Suppressor macrophage treated with lipopolysaccharide for 1 hour (primary cell): ENCODE measurements at regions not wholly inside any gene's neighbourhood (a gene's known extent, or its start where the extent isn't known, plus 50 kb on each side); places are given as distances from the start of the nearest gene placed in this dataset.

Source experiments
- DNase-seq, 3 donors: peaks; one replicate each; pipeline ENCODE4 v3.0.0-alpha.2; 2020 to 2022

DNA sequence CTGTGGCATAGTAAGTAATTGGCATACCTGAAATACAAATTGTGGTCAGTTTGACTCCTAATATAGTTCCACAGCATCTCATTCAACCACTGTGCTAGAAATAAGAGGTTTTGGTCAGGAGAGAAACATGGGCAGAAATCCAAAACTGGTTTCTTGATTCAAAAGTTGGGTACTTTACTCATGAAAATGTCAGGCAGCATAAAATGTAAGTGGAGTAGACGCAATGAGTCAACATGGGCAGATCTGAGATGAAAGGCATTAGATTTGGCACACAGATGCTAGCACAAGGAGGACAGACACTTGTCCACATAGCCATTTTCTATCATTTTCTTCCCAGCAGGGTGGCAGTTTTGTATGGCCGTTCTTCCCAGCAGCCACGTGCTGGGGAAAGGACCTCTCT is 255.8 kb upstream of the CDIN1 start:
- no peak for DNase-seq

DNA sequence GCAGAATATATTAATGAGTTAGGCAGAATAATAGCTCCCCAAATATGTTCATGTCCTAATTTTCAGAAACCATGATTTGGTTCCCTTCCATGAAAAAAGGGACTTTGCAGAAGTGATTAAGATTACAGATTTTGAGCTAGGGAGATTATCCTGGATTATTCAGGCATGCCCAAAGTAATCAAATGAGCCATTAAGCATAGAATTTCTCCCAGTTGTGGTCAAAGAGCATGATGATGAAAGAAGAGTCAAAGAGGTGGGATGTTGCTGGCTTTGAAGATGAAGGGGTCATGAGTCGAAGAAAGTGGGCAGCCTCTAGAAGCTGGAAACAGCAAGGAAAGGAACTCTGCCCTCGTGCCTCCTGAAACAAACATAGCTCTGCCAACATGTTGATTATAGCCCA is 254.2 kb upstream of the CDIN1 start:
- DNase-seq, result no peak

DNA sequence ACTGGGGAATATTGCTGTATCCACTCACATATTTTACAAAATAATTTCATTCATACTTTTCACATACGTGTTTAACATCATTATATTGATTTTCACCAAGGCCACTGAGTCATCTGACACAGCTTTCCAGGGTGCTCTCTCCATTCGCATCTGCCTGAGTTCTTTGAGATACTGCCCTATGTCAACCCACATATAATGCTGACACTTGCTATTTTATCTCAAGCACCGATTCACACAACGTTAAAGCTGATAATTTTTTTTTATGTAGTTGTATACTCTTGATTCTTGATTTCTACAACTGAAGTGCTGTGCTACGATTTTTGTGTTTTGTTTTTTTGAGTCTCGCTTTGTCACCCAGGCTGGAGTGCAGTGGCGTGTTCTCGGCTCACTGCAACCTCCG is 249.8 kb upstream of the CDIN1 start:
- DNase-seq, result no peak

DNA sequence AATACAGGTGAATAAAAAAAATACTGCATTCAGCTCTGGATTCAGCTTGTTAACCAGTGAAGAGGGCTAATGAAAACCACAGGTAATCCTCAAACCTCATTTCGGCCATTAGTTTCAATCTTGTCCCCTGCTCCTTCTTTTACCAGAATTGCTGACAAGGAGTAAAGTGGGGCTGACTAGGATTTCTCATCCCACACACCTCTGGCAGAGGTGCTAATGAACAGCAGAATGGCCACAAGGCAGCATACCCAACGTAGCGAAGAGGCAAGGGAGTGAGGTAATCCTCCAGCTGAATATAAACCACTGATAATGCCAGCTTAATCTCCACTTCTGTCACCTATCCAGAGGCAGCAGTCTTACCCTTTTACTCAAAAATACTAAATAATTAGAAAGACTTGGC is 248.8 kb upstream of the CDIN1 start:
- DNase-seq, result no peak

DNA sequence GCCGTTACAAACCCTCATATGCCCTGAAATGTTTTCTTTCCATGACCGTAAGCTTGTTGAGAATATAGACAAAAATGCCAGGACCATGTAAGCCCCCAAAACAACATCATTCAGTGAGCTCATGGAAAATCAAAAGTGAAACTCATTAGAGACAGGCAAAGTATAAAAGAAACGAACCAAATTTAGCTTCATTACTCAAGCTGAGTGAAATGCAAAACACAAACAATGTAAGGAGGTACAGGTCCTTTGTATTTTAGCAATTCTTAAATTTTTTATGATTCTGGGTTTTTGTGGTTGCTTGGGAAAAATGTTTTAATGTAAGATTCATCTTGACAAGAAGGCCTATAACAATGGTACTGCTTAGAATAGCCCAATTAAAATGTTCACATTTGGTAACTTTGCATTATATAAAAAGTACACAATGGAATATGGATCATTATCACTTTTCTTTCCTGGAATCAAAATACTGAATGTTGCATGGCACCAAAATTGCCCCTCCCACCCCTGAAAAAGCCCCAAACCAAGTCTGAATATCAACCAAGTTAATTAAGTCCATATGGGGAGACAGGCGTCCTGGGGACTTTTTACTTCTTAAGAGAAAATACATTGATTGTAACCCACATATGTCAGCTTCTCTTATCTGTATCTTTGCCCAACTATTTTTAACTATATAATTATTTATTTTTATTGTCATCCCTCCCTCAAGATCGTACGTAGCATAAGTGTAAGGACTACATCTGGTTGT is 247.7 kb upstream of the CDIN1 start:
- no peak for DNase-seq

DNA sequence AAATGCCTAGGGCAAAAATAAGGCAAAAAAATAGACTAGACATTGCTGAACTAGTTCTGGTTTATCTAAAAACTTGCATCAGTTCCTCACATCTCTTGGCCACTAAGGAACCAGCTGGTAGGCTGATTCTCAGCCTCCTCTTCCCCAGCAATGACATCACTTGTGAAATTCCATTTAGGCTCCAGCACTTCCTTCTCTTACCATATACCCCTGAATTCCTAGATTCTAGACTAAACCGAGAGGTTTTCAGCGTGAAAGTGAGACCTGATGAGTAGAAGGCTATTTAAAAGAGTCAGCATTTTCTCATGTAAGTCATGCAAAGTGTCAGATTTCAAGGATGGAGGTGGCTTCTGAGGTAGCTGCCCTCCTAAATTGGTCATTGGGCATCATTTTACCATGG is 247.1 kb upstream of the CDIN1 start:
- no peak for DNase-seq

DNA sequence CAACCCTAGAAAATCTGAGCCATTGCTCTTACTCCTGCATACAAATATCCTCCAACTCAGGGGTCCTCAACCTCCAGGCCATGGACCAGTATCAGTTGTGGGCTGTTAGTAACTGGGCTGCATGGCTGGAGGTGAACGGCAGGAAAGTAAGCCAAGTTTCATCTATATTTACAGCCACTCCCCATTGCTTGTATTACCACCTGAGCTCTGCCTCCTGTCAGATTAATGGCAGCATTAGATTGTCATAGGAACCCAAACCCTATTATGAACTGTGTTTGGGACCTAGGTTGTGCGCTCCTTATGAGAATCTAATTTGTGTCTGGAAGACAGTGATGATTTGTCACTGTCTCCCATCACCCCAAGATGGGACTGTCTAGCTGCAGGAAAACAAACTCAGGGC is 246.5 kb upstream of the CDIN1 start:
- no peak for DNase-seq

DNA sequence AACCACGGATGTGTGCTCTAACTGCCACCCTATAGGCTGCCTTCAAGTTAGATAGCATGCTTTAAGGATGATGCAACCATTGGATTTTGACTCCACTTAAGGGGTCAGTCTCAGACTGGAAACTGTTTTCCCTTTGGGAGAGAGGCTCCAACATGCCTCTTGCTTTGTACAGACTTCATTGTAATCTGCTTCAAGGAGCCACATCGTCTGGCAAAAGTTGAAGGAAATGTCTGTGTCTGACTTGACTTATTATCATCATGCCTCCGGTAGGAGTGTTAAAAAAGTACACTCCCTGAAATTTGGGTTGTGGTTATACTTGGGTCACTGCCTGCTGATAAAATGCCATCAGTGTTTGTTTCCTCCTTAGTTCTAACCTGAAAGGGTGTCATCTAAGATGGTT is 245.4 kb upstream of the CDIN1 start:
- no peak for DNase-seq

DNA sequence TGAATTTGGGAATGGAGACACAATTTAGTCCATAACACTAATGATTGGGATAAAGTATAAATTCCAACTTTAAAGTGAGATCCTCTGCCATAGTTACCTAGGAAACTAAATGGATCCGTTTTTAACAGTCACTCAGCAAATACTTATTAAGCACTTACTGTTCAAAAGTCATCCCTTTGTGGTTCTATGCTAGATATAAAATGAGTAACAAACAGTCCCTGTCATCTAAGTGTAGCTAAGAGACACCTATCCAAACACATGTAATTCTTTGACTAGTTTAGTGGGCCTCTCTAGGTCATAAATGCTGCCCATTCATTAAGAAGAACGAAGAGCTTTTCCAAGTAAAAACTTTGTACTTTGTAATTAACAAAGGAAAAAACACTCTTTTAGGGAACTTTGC is 244.2 kb upstream of the CDIN1 start:
- no peak for DNase-seq

DNA sequence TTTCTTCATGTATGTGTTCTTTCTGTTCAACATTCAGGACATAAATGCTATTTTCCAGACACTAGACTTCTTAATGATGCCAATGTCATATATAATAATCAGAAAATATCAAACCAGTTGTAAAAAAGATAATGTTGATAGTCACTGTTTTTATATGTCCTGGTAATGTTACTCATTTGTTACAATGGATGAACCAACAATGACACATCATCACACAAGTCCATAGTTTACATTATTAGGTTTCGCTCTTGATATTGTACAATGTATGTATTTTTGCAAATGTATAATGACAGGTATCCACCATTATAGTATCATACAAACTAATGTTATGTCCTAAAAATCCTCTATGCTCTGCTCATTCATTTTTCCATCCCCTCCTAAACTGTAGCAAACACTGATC is 243.8 kb upstream of the CDIN1 start:
- no peak for DNase-seq

DNA sequence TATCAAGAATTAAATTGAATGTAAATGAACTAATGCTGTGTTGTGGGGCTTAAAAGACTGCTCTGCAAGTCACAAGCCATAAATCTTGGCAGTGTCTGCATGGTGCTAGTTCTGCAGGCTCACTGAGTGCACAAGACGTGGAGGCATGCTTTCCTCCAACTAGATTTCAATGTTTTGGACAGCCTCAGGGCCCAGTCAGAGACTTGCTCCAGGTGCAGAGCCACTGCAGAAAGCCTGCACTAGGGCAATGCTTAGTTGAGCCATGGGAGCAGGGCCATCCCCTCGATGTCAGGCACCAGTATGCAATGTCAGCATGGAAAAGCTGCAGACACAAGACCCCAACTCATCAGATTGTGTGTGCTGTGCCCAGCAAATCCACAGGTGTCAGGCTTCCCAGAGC is 234.5 kb upstream of the CDIN1 start:
- DNase-seq, result no peak

DNA sequence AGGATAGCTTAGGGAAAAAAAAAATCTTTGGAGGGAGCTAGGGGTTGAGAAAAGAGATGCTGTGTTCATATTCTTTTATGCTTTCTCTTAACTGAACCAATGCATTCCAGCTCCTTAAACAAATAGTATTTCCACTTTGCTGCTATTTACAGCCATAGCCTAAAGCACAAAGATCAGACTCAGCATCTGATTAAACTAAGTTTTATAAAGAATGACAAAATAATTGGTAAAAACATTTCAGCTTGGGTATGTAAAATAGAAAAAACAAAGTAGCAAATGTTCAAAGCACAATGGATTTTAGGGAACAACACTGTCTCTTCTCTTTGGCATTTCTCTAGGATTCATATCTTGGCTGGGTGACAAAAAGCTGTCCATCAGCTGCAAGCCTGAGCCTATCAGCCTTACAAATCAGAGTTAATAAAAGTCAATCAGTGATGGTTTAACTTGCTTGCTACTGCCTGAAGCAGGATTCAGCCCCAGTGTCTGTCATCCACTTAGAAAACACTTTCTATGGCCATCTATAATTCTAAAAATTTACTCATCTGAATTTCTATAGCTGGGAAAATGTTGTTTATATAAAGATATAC is 232.1 kb upstream of the CDIN1 start:
- no peak for DNase-seq

DNA sequence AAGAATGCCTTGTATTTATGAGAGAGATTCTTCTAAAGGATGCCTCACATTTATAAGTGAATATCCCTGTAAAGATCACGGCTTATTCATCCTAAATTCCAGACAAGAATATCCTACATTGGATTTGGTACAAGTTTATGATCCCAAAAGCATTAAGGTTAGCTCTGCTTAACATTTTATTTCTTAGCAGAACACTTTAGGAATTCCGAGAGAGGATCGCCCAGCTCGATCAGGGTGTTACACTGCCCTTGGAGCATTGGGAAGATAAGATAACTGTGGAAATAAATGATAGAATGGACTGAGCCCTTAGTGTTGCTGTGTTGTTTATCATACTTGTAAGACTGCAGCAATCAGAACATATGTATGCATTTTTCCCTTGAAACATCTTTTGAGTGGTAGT is 223.0 kb upstream of the CDIN1 start:
- no peak for DNase-seq

DNA sequence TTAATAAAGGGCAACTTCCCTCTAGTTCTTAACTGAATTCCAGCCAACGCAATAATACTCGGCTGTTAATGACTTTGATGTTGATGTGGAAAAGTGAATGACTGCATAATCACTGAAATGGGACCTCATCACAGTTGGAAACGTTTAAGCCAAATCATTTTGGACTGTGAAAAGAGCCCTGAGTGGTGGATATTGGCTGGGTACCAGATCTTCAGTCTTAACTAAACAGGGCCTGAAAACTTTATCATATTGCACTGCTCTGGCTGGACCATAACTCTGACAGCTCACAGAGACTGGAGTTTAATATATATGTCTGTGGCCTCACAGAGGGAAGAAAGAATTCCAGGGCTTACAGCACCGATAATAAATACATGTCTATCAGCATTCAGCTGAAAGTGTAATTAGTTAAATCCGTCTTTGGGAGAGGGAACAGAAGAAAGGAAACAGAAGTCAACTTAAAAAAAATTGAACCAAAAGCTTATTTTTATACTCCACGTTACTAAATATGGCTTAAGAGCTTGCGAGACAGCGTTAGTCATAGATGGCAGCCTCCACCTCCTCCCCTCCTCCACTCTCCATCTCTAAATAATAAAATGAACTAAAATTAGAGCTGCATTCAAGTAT is 222.3 kb upstream of the CDIN1 start:
- no peak for DNase-seq

DNA sequence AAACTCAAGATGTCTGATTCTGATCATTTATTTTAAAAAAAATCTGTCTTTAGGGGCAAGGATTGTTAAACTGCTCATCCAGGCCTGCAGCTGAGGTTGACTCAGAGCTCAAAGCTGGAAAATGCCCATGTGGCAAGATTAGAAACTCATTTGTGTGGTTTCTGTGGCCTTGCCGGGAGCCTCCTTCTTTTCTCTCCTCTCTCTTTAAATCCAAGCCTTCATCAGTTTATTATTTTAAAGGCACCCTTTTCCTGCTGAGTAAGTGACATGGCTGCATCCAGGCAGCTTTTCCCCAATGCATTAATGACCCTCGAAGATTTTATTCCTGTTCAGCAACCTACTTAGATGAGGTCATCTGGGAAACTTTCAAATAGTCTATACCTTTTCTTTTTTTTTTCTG is 221.3 kb upstream of the CDIN1 start:
- no peak for DNase-seq

DNA sequence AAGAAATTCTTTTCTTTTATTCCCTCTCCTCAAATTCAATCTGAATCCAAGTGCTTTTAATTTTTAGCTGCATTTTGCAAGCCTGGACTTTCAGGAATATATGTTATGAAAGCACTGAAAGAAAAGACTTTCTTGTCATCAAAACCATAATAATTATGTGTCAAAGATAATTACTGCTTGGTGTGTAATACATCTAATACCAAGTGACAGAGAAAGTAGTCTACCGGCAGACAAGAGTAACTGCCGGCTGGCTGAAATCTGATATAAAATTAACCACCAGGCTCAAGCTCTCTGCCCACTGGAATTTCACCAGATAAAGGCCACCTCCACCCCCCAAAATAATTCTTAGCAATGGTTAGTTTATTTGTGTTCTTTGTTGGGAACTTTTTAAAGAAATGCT is 220.9 kb upstream of the CDIN1 start:
- no peak for DNase-seq

DNA sequence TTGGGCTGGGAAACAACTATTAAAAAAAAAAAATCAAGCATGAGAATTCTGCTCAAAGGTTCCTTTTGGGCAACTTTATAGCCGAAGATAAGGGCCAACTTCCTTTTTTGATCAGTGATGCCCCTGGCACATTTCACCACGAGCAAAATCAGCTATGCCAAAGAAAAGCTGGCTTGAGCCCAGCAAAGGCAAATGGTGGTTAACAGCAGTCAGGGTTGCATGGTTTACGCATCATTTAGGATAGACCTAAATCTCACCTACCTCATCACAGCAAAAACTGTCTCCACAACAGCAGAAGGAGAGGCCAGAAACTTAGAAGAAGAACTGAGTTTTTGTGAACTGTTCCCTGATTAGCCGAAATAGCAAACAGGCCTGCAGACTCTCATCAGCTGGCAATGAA is 220.1 kb upstream of the CDIN1 start:
- DNase-seq, result no peak

DNA sequence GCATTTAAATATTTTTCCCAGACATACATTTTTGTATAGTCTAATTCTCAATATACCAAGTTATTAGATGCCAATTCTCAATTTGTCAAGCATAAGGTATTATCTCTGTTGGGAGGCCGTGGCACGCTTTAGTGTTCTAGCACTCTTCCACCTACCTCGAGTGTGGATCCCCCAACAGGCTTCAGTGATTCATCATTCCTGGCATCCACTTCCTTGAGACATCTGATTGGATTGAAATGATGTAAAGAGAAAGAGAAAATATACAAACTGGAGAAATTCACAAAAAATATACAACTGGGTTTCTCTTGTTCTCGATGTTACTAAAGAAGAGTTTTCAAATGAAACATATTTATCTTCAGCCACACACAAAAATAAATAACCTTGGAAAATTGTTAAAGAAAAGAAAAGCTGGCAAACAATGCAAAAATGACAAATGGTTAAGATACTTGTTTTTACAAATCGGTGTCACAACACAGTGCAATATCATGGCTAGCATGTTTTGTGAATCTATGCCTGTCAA is 218.0 kb upstream of the CDIN1 start:
- no peak for DNase-seq

DNA sequence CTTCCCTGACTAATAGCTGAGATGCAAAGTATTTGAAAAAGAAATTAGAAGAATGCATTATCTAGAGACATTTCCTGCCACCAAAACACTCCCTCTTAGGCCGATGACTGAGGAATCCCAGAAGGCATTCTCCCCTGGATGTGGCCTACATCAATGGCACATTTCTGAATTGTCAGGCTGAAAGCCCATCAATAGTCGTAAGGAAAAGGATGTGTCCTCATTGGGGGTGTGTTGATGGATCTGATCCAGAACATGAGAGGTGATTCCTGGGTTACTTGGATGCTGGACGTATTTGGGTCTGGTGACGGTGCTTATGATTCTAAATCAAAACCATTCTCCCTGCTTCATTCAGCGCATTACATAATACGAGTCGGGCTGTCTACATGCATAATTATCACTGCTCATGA is 216.9 kb upstream of the CDIN1 start:
- no peak for DNase-seq

DNA sequence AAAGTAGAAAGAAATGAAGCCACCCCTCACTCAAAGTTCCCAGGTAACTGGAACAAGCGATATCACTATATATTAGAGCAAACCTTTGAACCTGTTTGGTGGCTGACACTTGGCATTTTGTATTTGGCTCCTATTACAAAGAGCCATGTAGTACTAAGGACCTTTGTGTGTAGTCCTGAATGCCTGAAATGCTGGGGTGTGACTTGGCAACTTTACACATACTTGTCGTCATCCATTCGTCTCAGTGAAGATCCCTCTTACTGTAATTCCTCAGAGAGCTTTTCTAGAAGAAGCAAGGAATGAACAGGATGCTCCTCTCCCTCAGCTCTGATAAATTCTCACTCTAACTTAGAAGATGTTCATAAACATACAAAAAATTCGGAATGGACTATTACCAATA is 216.1 kb upstream of the CDIN1 start:
- no peak for DNase-seq

DNA sequence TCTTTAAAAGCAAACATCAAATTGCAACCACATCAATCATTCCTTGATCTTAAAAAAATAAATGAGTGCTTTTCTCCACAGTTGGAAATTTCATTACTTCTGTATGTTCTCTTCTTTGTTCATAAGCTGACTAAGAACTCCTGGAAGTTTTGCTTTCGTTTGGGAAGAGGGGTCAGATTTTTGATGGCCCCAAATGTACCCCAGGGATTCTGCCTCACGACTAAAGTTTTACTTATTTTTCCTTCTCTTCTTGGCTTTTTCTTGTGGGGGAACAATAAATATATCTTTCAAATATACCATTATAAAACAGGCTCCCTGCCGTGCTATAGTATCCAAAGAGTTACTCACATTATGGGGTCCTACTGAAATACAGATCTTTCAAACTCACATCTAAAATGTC is 215.0 kb upstream of the CDIN1 start:
- no peak for DNase-seq

DNA sequence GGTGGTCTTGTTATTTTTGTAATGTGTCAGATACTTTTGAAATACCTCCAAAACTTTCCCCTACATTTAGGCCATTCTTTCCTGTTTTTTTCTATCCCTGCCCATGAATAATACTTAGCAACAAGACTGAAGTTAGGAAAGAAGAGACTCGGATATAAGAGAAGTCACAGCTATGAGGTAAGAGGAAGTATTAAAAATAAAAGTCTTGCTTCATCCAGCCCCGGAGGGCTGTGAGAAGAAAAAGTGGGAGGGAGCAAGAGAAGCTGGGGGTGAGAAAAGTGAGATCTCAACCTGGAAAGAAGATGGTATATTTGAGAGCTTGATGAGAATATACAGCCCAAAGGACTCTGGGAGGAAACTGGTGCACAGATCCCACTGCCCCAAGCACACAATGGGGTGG is 213.5 kb upstream of the CDIN1 start:
- DNase-seq, result no peak

DNA sequence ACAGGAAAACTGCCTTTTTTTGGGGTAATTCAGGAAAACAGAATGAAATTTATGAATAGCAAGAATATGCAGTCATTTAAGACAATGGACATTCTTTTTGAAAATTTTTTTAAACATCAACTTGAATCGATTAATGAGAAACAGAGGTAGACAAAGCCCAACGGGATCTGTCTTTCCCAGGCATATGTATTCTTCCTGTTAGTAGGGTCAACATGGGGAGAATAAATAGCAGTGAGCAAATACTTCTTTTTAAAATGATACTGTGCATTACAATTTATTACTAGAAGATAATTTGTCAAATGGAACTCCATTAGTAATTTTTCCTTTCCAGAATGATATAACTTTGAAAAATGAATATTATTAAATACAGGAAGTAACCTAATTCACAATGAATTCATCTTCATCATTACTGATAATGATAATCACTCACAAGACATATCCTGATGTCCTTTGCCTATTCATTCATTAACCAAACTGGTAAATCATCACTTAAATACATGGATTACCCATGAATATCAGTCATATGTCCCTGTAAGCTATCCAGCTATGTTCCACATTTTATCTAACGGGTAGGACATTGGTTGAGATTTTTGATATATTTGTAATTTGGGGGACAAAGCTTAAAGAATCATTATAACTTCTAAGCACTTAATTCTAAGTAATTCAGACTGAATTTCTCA is 209.2 kb upstream of the CDIN1 start:
- no peak for DNase-seq

DNA sequence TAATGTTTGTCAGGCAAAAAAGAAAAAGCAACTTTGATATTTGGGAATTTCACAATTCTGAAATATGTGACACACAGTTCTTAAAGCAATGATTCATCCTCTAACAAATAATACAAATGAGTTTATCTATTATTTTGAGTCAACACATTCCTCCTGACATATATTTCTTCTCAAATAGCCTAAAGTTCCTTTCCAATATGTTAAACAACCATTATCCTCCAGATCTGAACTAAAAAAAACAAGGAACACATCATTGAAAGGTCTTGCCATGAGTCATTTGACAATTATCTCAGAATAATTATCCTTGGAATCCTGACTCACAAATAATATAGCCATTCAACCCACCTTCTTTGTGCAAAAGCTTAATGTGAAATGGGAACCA is 208.7 kb upstream of the CDIN1 start:
- DNase-seq, result no peak
